Liver (tissue), 8 donors: ENCODE measurements at regions not wholly inside any gene's neighbourhood (a gene's known extent, or its start where the extent isn't known, plus 50 kb on each side); places are given as distances from the start of the nearest gene placed in this dataset.

ENCODE experiments used
- DNase-seq: peaks from one replicate; pipeline ENCODE4 v3.0.0-alpha.2; 2017; ENCODE audit warnings: low spot score
- H3K27ac ChIP-seq, 2 donors: one replicate each; pipeline ENCODE4 v1.7.0; 2013; ENCODE audit warnings: inconsistent platforms in 2 of 2, low read length in 2 of 2, control low read depth in 1 of 2, low read depth in 1 of 2, mild to moderate bottlenecking in 1 of 2
- H3K27me3 ChIP-seq, 4 donors: one replicate each; pipeline versions ENCODE4 v1.6.1 to v1.7.0; 2013; ENCODE audit warnings: low read length in 3 of 4, inconsistent platforms in 1 of 4, mild to moderate bottlenecking in 1 of 4, moderate library complexity in 1 of 4; ENCODE audit not compliant: control insufficient read depth in 4 of 4, insufficient read depth in 4 of 4
- H3K36me3 ChIP-seq, 4 donors: one replicate each; pipeline versions ENCODE4 v1.6.1 to v1.7.0; 2013; ENCODE audit warnings: low read length in 3 of 4, mild to moderate bottlenecking in 3 of 4, low read depth in 1 of 4, moderate library complexity in 1 of 4; ENCODE audit not compliant: control insufficient read depth in 4 of 4, insufficient read depth in 3 of 4
- H3K4me1 ChIP-seq, 4 donors: one replicate each; pipeline versions ENCODE4 v1.6.1 to v1.7.0; 2013; ENCODE audit warnings: low read length in 3 of 4, mild to moderate bottlenecking in 3 of 4, moderate library complexity in 1 of 4; ENCODE audit not compliant: control insufficient read depth in 4 of 4, insufficient read depth in 4 of 4
- H3K4me3 ChIP-seq, 3 donors: one replicate each; pipeline versions ENCODE4 v1.6.1 to v1.7.0; 2013; ENCODE audit warnings: low read length in 3 of 3, control low read depth in 1 of 3, low read depth in 1 of 3, mild to moderate bottlenecking in 1 of 3
- H3K9ac ChIP-seq, 2 donors: one replicate each; pipeline ENCODE4 v1.7.0; 2013; ENCODE audit warnings: low read length in 2 of 2, mild to moderate bottlenecking in 2 of 2, moderate library complexity in 2 of 2, control low read depth in 1 of 2, low read depth in 1 of 2
- H3K9me3 ChIP-seq, 4 donors: one replicate each; pipeline versions ENCODE4 v1.6.1 to v1.7.0; 2013; ENCODE audit warnings: low read length in 3 of 4; ENCODE audit not compliant: control insufficient read depth in 4 of 4
- ATF3 ChIP-seq: IDR thresholded peaks from 2 replicates; pipeline ENCODE4 v1.6.1; 2016; ENCODE audit warnings: antibody characterized with exemption
- CTCF ChIP-seq: fragments of 150-350 bp; IDR thresholded peaks from 2 replicates; pipeline ENCODE4 v1.5.1; 2017; ENCODE audit warnings: improper control_type of control experiment, low read depth, low read length; ENCODE audit not compliant: missing input control
- EGR1 ChIP-seq, 2 donors: IDR thresholded peaks; 2 replicates each; pipeline ENCODE4 v1.6.1; 2016 to 2018; ENCODE audit warnings: antibody characterized with exemption in 2 of 2, low read depth in 2 of 2
- FOXA1 ChIP-seq: IDR thresholded peaks from 2 replicates; pipeline ENCODE4 v1.6.1; 2016; ENCODE audit warnings: antibody characterized with exemption
- FOXA2 ChIP-seq: IDR thresholded peaks from 2 replicates; pipeline ENCODE4 v1.6.1; 2016; ENCODE audit warnings: antibody characterized with exemption
- GABPA ChIP-seq, 2 donors: IDR thresholded peaks in 1 of 2; conservative IDR thresholded peaks in 1 of 2; 2 replicates each; pipeline ENCODE4 v1.6.1; 2016; ENCODE audit warnings: antibody characterized with exemption in 2 of 2, mild to moderate bottlenecking in 1 of 2, moderate library complexity in 1 of 2
- HNF4G ChIP-seq: IDR thresholded peaks from 2 replicates; pipeline ENCODE4 v1.6.1; 2016; ENCODE audit warnings: antibody characterized with exemption
- JUND ChIP-seq, 2 donors: IDR thresholded peaks; 2 replicates each; pipeline ENCODE4 v1.6.1; 2016; ENCODE audit warnings: antibody characterized with exemption in 2 of 2
- MAX ChIP-seq: IDR thresholded peaks from 2 replicates; pipeline ENCODE4 v1.6.1; 2016; ENCODE audit warnings: antibody characterized with exemption
- RAD21 ChIP-seq, 2 donors: IDR thresholded peaks; 2 replicates each; pipeline ENCODE4 v1.6.1; 2016; ENCODE audit warnings: antibody characterized with exemption in 2 of 2, mild to moderate bottlenecking in 2 of 2
- REST ChIP-seq: IDR thresholded peaks from 2 replicates; pipeline ENCODE4 v1.6.1; 2016; ENCODE audit warnings: antibody characterized with exemption, mild to moderate bottlenecking
- RXRA ChIP-seq, 2 donors: IDR thresholded peaks; 2 replicates each; pipeline ENCODE4 v1.6.1; 2017 to 2018; ENCODE audit warnings: antibody characterized with exemption in 2 of 2, mild to moderate bottlenecking in 1 of 2
- SP1 ChIP-seq: IDR thresholded peaks from 2 replicates; pipeline ENCODE4 v1.6.1; 2018; ENCODE audit warnings: antibody characterized with exemption, mild to moderate bottlenecking
- YY1 ChIP-seq: IDR thresholded peaks from 2 replicates; pipeline ENCODE4 v1.6.1; 2016; ENCODE audit warnings: antibody characterized with exemption, mild to moderate bottlenecking
- ZBTB33 ChIP-seq: IDR thresholded peaks from 2 replicates; pipeline ENCODE4 v1.6.1; 2016; ENCODE audit warnings: antibody characterized with exemption
- WGBS: extraction: QIAGEN DNeasy Blood & Tissue Kit; methylation state at CpG from one replicate; pipeline ENCODE4 v1.1.7; 2013; 5-methylcytosine and 5-hydroxymethylcytosine counted together
- donor health status: healthy.
- donor health status: healthy.
- donor health status: healthy.
- donor health status: healthy.
- donor health status: healthy.

GRCh38 chr20:50276119-50277063 is 85.8 kb downstream of the CEBPB start:
- peaks cover 10 to 29% (median 19%) of the 10 kb centered on the region in 4 donors for H3K4me1 ChIP-seq
- H3K27ac ChIP-seq = peak overlapping the region; percentile 36 to 51
- peak overlapping the region in 1 of 2 donors; percentile 33 for H3K9ac ChIP-seq
- no peaks in the 10 kb centered on the region for H3K9me3 ChIP-seq
- H3K27me3 ChIP-seq = no peaks in the 10 kb centered on the region
- TF ChIP-seq CTCF = no peak
- no peak for TF ChIP-seq GABPA (IDR thresholded peaks at IDR 0.05 in 1 of 2, conservative IDR thresholded peaks at IDR 0.05 in 1 of 2)
- no peak for TF ChIP-seq ZBTB33
- no peak for TF ChIP-seq FOXA2
- TF ChIP-seq SP1 = no peak
- no peak for TF ChIP-seq ATF3
- TF ChIP-seq EGR1 (IDR thresholded peaks at IDR 0.05; ENCODE audit: low read depth in 2 of 2) = no peak
- TF ChIP-seq HNF4G = no peak
- TF ChIP-seq JUND (IDR thresholded peaks at IDR 0.05) = no peak
- H3K36me3 ChIP-seq = no peaks in the 10 kb centered on the region
- no peak overlapping the region for H3K4me3 ChIP-seq
- DNase-seq = no peak
- 86% methylated on average over 19 of the region's 19 CpGs for WGBS

- H3K4me1 ChIP-seq = peaks cover 10 to 29% (median 19%) of the 10 kb centered on the region in 4 donors
- DNase-seq = no peak
- H3K4me3 ChIP-seq = no peak overlapping the region
- no peaks in the 10 kb centered on the region for H3K36me3 ChIP-seq
- no peak for TF ChIP-seq HNF4G
- TF ChIP-seq FOXA1 = no peak
- TF ChIP-seq CTCF = no peak
- TF ChIP-seq EGR1 (IDR thresholded peaks at IDR 0.05; ENCODE audit: low read depth in 2 of 2) = no peak
- no peak for TF ChIP-seq REST
- no peak for TF ChIP-seq YY1
- TF ChIP-seq RXRA (IDR thresholded peaks at IDR 0.05) = no peak
- TF ChIP-seq GABPA (IDR thresholded peaks at IDR 0.05 in 1 of 2, conservative IDR thresholded peaks at IDR 0.05 in 1 of 2) = no peak
- TF ChIP-seq JUND (IDR thresholded peaks at IDR 0.05) = no peak
- TF ChIP-seq MAX = no peak
- no peak for TF ChIP-seq FOXA2
- no peak for TF ChIP-seq ATF3
- no peak for TF ChIP-seq ZBTB33
- TF ChIP-seq RAD21 (IDR thresholded peaks at IDR 0.05) = no peak
- H3K9ac ChIP-seq = peak overlapping the region in 1 of 2 donors; percentile 14
- WGBS = 77% methylated on average over 5 of the region's 5 CpGs
- H3K27ac ChIP-seq = peak overlapping the region; percentile 10 to 36
- H3K9me3 ChIP-seq = no peaks in the 10 kb centered on the region
- no peaks in the 10 kb centered on the region for H3K27me3 ChIP-seq
These were observed 86.4 kb downstream of the CEBPB start for GRCh38 chr20:50277064-50277415.
